Vagina (tissue), 2 donors: ENCODE measurements at regions not wholly inside any gene's neighbourhood (a gene's known extent, or its start where the extent isn't known, plus 50 kb on each side); places are given as distances from the start of the nearest gene placed in this dataset.
"Not testable (repeated sequence)": the region's sequence is repeated elsewhere in the genome, so short reads cannot be mapped to it uniquely, and the experiment has no call there.

Source experiments
- DNase-seq, 2 donors: peaks; one replicate each; pipeline ENCODE4 v3.0.0-alpha.2; 2017; ENCODE audit errors: extremely low spot score in 2 of 2
- H3K27ac ChIP-seq: fragments of 200-600 bp; sonication (generic); one replicate; pipeline ENCODE4 v1.5.1; 2019
- H3K27me3 ChIP-seq: fragments of 200-600 bp; sonication (generic); one replicate; pipeline ENCODE4 v1.5.1; 2019
- H3K36me3 ChIP-seq, 2 donors: fragments of 200-600 bp; sonication (generic); one replicate each; pipeline ENCODE4 v1.5.1; 2017 to 2019
- H3K4me1 ChIP-seq: fragments of 200-600 bp; sonication (generic); one replicate; pipeline ENCODE4 v1.5.1; 2019
- H3K4me3 ChIP-seq, 2 donors: fragments of 200-600 bp; sonication (generic); 1 replicate in 1 of 2; 2 replicates in 1 of 2; pipeline ENCODE4 v1.5.1; 2016 to 2019
- H3K9me3 ChIP-seq: fragments of 200-600 bp; sonication (generic); one replicate; pipeline ENCODE4 v1.5.1; 2019
- POLR2A ChIP-seq, 2 donors: fragments of 450-650 bp; IDR thresholded peaks; one replicate each; pipeline ENCODE4 v1.6.1; 2017; ENCODE audit warnings: antibody characterized with exemption in 2 of 2, mild to moderate bottlenecking in 2 of 2, moderate library complexity in 2 of 2
- POLR2AphosphoS5 ChIP-seq, 2 donors: sonication (generic); formaldehyde crosslinking; IDR thresholded peaks; one replicate each; pipeline ENCODE4 v1.9.0; 2017; ENCODE audit warnings: antibody characterized with exemption in 2 of 2, mild to moderate bottlenecking in 2 of 2, low read depth in 1 of 2; ENCODE audit not compliant: insufficient read depth in 1 of 2
- intact Hi-C: fragments of 100-400 bp; cut with DNase I; formaldehyde crosslinking; loops from one replicate; pipeline ENCODE4 v1.15.1; 2023
- TF ChIP-seq, protein P1 (sequence below), 3 experiments: fragments of 450-650 bp in 2 of 3; fragments of 200-600 bp in 1 of 3; sonication (generic) in 1 of 3; IDR thresholded peaks; one replicate each; pipeline ENCODE4 v1.5.1; 2017 to 2019; ENCODE audit warnings: antibody characterized with exemption in 3 of 3, mild to moderate bottlenecking in 2 of 3, moderate library complexity in 2 of 3

DNA sequence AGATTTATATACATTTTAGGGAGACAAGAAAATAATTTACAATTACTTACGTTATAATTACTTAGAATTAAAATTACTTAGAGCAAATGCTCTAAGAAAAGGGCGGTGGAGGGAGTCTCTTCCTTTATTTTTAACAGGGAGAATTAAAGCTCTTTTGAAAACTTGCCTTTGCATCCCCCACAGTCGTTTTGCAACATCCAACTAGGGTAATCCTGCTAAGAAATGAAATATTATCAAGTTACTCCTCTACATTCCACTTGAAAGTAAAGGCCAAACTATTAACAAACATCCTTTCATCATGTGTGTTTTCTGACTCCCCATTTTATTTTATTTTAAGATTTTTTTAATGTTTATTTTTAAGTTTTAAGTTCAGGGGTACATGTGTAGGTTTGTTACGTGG, 1358.5 kb downstream of the NCAM2 start:
- intact Hi-C loops: no loop called here
- Histone ChIP-seq H3K4me1 (no peaks in the 10 kb centered on the region), H3K27ac (no peak overlapping the region), H3K27me3 (no peaks in the 10 kb centered on the region), H3K9me3 (no peaks in the 10 kb centered on the region), H3K4me3 (no peak overlapping the region), H3K36me3 (no peaks in the 10 kb centered on the region)
- no peak for DNase-seq
- TF ChIP-seq POLR2AphosphoS5 (IDR thresholded peaks at IDR 0.05; ENCODE audit: insufficient read depth in 1 of 2, low read depth in 1 of 2) (no peak), POLR2A (IDR thresholded peaks at IDR 0.05) (no peak)
- TF ChIP-seq, protein P1, sequence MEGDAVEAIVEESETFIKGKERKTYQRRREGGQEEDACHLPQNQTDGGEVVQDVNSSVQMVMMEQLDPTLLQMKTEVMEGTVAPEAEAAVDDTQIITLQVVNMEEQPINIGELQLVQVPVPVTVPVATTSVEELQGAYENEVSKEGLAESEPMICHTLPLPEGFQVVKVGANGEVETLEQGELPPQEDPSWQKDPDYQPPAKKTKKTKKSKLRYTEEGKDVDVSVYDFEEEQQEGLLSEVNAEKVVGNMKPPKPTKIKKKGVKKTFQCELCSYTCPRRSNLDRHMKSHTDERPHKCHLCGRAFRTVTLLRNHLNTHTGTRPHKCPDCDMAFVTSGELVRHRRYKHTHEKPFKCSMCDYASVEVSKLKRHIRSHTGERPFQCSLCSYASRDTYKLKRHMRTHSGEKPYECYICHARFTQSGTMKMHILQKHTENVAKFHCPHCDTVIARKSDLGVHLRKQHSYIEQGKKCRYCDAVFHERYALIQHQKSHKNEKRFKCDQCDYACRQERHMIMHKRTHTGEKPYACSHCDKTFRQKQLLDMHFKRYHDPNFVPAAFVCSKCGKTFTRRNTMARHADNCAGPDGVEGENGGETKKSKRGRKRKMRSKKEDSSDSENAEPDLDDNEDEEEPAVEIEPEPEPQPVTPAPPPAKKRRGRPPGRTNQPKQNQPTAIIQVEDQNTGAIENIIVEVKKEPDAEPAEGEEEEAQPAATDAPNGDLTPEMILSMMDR (IDR thresholded peaks at IDR 0.05): no peak

DNA sequence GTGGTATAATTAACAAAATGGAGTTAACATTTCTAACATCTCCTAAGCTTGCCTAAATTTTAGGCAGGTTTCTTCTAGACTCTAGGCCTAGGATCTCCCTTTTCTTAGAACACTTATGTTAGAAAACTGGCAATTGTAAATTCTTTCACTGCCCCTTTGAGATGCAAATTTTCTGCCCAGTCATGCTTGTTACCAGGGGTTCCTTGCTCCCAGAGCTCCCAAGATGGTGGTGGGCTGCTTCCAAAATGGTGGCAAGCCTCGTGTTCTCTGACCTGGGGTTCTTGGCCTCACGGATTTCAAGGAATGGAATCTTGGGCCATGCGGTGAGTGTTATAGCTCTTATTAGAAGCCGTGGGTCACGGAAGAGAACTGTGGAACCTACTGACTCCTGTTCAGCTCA, 1361.4 kb downstream of the NCAM2 start:
- DNase-seq, H3K27ac ChIP-seq, H3K36me3 ChIP-seq, intact Hi-C loops, H3K27me3 ChIP-seq, H3K9me3 ChIP-seq, H3K4me3 ChIP-seq, H3K4me1 ChIP-seq: not testable (repeated sequence)

DNA sequence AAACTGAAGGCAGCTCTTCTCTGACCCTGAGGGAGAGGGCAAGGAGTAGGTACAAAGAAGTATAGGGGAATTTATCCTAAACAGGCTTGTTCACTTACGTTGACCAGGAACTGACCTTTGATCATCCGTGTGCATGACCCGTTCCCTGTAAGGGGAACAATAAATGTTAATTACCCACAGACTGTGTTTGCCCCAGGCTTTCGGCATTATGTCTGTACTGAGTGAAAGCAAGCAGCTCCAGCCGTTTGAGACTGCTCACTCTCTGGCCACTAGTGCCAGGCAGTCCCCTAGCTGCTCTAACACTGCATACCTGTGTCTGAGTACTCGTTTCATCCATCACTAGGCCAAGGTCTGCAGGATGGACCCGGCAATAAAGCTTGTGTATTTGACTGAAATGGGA, 1365.3 kb downstream of the NCAM2 start:
- TF ChIP-seq, protein P1 (IDR thresholded peaks at IDR 0.05): no peak
- TF ChIP-seq POLR2AphosphoS5 (IDR thresholded peaks at IDR 0.05; ENCODE audit: insufficient read depth in 1 of 2, low read depth in 1 of 2) (no peak), POLR2A (IDR thresholded peaks at IDR 0.05) (no peak)
- H3K4me1 ChIP-seq: no peaks in the 10 kb centered on the region
- no peaks in the 10 kb centered on the region for H3K9me3 ChIP-seq
- no peak overlapping the region for H3K27ac ChIP-seq
- no peak for DNase-seq
- no peaks in the 10 kb centered on the region for H3K36me3 ChIP-seq
- intact Hi-C loops: no loop called here
- H3K4me3 ChIP-seq: no peak overlapping the region
- no peaks in the 10 kb centered on the region for H3K27me3 ChIP-seq

DNA sequence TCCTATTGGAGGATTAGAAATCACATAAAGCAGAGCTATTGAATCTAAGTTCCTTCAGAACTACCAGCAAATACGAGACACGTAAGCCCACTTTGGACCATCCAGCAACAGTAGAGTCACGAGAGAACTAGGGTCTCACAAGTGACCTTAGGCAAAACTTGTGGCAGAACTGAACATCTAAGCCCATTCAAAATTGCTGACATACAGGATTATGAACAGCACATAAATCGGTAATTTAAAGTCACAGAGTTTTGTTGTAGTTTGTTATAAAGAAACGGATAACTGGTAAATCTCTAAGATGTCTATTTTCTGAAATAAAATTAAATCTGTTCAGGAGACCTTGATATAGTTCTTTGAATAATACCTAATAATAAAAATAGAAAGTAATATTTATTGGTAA, 1366.0 kb downstream of the NCAM2 start:
- no peaks in the 10 kb centered on the region for H3K36me3 ChIP-seq
- no peak overlapping the region for H3K27ac ChIP-seq
- no peak overlapping the region for H3K4me3 ChIP-seq
- H3K4me1 ChIP-seq: no peaks in the 10 kb centered on the region
- TF ChIP-seq, protein P1 (IDR thresholded peaks at IDR 0.05): no peak
- TF ChIP-seq POLR2A (IDR thresholded peaks at IDR 0.05) (no peak), POLR2AphosphoS5 (IDR thresholded peaks at IDR 0.05; ENCODE audit: insufficient read depth in 1 of 2, low read depth in 1 of 2) (no peak)
- intact Hi-C loops: no loop called here
- no peak for DNase-seq
- no peaks in the 10 kb centered on the region for H3K27me3 ChIP-seq
- no peaks in the 10 kb centered on the region for H3K9me3 ChIP-seq

DNA sequence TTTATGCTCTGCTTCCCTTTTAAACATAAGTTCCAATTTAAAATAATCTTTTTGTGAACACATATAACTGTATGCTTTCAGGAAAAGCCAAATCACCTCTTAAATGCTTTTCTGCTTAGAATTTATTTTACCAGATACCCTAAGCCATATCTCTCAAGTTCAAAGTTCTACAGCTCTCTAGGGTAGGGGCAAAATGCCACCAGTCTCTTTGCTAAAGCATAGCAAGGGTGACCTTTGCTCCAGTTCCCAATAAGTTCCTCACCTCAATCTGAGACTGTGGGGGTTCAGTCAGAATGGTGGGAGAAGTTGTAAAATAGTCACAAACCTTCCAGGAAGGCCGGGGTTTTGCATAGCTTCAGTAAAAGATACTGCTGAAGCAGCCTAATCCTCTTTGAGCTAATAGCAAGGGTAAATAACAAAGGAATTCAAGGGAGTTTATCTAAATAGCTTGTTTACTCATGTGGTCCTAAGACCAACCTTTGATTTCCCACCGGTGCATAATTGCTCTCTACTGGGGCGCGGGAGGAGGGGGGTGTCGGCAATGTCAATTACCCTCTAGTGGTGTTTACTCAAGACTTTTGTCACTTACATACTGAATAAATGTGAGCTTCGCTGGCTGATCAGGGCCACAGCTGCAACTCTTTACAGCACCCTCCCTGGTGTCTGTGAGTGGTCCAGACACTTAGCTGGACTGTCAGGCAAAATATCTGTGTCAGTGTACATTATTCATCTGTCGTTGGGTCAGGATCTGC, 1376.2 kb downstream of the NCAM2 start:
- Histone ChIP-seq H3K4me1 (no peaks in the 10 kb centered on the region), H3K27me3 (no peaks in the 10 kb centered on the region), H3K27ac (no peak overlapping the region), H3K4me3 (no peak overlapping the region), H3K36me3 (no peaks in the 10 kb centered on the region), H3K9me3 (no peaks in the 10 kb centered on the region)
- no peak for DNase-seq
- intact Hi-C loops: no loop called here
- TF ChIP-seq POLR2AphosphoS5 (IDR thresholded peaks at IDR 0.05; ENCODE audit: insufficient read depth in 1 of 2, low read depth in 1 of 2): no peak
- no peak for TF ChIP-seq POLR2A (IDR thresholded peaks at IDR 0.05)
- TF ChIP-seq, protein P1 (IDR thresholded peaks at IDR 0.05): no peak

DNA sequence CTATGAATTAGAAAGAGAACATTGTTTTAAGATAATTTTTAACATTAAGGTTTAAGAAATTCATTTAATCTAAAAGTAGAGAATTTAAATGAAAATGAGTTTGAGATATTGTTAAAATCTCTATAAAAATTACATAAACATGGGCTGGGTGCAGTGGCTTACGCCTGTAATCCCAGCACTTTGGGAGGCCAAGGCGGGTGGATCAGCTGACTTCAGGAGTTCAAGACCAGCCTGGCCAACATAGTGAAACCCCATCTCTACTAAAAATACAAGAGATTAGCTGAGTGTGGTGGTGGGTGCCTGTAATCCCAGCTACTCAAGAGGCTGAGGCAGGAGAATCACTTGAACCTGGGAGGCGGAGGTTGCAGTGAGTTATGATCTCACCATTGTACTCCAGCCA, 1379.6 kb downstream of the NCAM2 start:
- H3K4me1 ChIP-seq, H3K9me3 ChIP-seq, intact Hi-C loops, H3K4me3 ChIP-seq, DNase-seq, H3K27ac ChIP-seq, H3K36me3 ChIP-seq, H3K27me3 ChIP-seq: not testable (repeated sequence)
